ENCODE measurements at regions not wholly inside any gene's neighbourhood (a gene's known extent, or its start where the extent isn't known, plus 50 kb on each side); places are given as distances from the start of the nearest gene placed in this dataset.

- TF ChIP-seq CTCF (conservative IDR thresholded peaks at IDR 0.05; ENCODE audit: low read depth, low read length) (peak; percentile 67), EZH2 (IDR thresholded peaks at IDR 0.05; ENCODE audit: borderline replicate concordance, low read depth, low read length, poor library complexity, severe bottlenecking) (no peak)
Observed at GRCh38 chrX:96372313-96373046, 312.2 kb upstream of the DIAPH2 start.

Data from A673 (cell line).